ENCODE measurements at regions not wholly inside any gene's neighbourhood (a gene's known extent, or its start where the extent isn't known, plus 50 kb on each side); places are given as distances from the start of the nearest gene placed in this dataset.

DNA sequence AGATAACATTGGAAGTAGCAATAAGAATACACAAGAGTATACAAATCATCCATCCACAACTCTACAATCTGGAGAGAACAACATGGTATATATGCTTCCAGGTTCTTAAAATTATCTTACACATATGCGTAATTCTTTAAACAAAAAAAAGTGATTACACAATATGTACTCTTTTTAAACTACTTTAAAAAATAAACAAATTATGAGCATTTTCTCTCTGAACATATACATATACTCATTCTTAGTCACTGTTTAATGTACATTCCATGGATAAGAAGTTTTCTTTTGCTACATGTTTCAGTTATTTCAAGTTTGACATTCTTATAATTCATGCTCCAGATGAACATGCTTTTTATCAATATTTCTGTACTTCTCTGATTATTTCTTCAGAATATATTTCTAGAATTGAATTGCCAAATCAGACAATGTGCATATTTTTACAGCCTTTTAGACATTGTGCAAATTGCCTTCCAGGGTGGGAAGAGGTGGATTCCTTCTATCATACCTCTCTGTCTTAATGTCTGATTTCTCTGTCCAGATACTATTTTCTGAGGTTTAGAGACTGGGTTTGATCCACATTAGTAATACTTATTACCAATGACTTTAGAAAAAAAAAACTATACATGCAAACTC, 551.6 kb downstream of the METTL15 start:
- H3K27me3 ChIP-seq = no peaks in the 10 kb centered on the region
- H3K4me3 ChIP-seq = no peak overlapping the region
- no peaks in the 10 kb centered on the region for H3K4me1 ChIP-seq
- intact Hi-C loops (cut with DNase I; ENCODE audit: low total_unique reads) = no loop called here
- TF ChIP-seq POLR2AphosphoS5 (IDR thresholded peaks at IDR 0.05) (no peak), CTCF (IDR thresholded peaks at IDR 0.05) (no peak), POLR2A (IDR thresholded peaks at IDR 0.05) (no peak)
- no peaks in the 10 kb centered on the region for H3K9me3 ChIP-seq
- H3K36me3 ChIP-seq = no peaks in the 10 kb centered on the region
- no peak for DNase-seq (ENCODE audit: low spot score in 2 of 2)
- no peak overlapping the region for H3K27ac ChIP-seq

DNA sequence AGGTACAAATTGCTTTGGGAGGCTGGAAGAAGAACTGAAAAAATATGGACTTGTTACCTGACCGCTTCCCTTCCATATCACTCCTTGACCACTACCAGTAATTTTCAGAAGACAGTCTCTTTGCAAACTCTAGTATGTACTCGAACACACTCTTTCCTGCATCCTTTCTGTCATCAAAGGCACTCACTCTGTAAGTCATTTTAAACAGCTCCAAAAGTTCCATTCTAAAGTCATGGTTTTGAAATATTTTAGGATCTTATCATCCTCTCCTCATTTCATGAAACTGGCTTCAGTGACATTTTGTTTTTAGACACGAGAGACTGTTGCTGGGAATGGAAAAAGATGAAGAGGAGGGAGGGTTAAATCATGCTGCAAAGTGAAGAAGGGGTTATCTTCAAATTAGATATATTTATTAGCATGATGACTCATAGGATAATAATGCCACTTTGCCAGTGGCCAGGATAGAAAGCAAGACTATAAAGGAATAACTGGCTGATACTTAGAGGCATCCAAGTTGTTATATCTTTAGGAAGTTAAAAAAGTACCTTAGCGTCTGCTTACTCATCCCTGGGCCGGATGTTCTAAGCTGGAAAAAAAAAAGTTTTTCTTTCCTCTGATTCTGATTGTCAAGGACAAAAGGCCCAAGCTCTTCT, 549.3 kb downstream of the METTL15 start:
- intact Hi-C loops (cut with DNase I; ENCODE audit: low total_unique reads) = no loop called here
- no peak for TF ChIP-seq POLR2A (IDR thresholded peaks at IDR 0.05)
- TF ChIP-seq CTCF (IDR thresholded peaks at IDR 0.05) = no peak

GRCh38 chr11:28654191-28654590, 546.0 kb downstream of the METTL15 start:
- intact Hi-C loops (cut with DNase I; ENCODE audit: low total_unique reads) = no loop called here
- no peak for TF ChIP-seq POLR2A (IDR thresholded peaks at IDR 0.05)
- no peak for TF ChIP-seq POLR2AphosphoS5 (IDR thresholded peaks at IDR 0.05)
- no peak for TF ChIP-seq CTCF (IDR thresholded peaks at IDR 0.05)
- Histone ChIP-seq H3K36me3 (no peaks in the 10 kb centered on the region), H3K4me1 (no peaks in the 10 kb centered on the region), H3K27me3 (no peaks in the 10 kb centered on the region), H3K27ac (no peak overlapping the region), H3K4me3 (no peak overlapping the region), H3K9me3 (no peaks in the 10 kb centered on the region)
- DNase-seq (ENCODE audit: low spot score in 2 of 2) = no peak

More for the DNA sequence above, 549.3 kb downstream of the METTL15 start:
- no peak for DNase-seq (ENCODE audit: low spot score in 2 of 2)
- Histone ChIP-seq H3K4me3 (no peak overlapping the region), H3K4me1 (no peaks in the 10 kb centered on the region), H3K27me3 (no peaks in the 10 kb centered on the region), H3K27ac (no peak overlapping the region), H3K9me3 (no peaks in the 10 kb centered on the region), H3K36me3 (no peaks in the 10 kb centered on the region)

- Histone ChIP-seq H3K36me3 (no peaks in the 10 kb centered on the region), H3K27me3 (no peaks in the 10 kb centered on the region), H3K4me1 (no peaks in the 10 kb centered on the region), H3K27ac (no peak overlapping the region), H3K4me3 (no peak overlapping the region), H3K9me3 (no peaks in the 10 kb centered on the region)
- intact Hi-C loops (cut with DNase I; ENCODE audit: low total_unique reads) = no loop called here
- no peak for TF ChIP-seq POLR2AphosphoS5 (IDR thresholded peaks at IDR 0.05)
- no peak for TF ChIP-seq POLR2A (IDR thresholded peaks at IDR 0.05)
- no peak for TF ChIP-seq CTCF (IDR thresholded peaks at IDR 0.05)
- DNase-seq (ENCODE audit: low spot score in 2 of 2) = no peak
These were observed 541.7 kb downstream of the METTL15 start for GRCh38 chr11:28649922-28650321.

DNA sequence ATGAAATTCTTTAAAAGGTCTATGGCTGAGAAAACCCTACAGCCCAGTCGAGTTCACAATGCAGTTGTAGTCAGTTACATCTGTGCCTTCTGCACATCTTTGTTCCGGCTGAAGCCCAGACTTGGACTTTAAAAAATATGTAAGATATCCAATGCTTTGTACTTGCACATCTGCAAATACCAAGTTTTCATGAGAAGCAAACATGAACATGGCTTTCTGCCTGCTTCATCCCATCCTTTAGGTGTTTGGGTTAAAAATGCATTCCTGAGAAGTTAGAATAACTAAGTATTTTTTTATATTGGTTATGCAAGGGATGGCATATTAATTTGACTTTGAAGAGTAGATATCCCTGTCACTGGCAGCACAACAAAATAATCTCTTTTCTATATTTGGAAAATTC, 528.4 kb downstream of the METTL15 start:
- Histone ChIP-seq H3K4me1 (no peaks in the 10 kb centered on the region), H3K4me3 (no peak overlapping the region), H3K36me3 (no peaks in the 10 kb centered on the region), H3K27ac (no peak overlapping the region), H3K27me3 (no peaks in the 10 kb centered on the region), H3K9me3 (peaks cover 0 to under 1% of the 10 kb centered on the region in 2 donors)
- intact Hi-C loops (cut with DNase I; ENCODE audit: low total_unique reads) = no loop called here
- TF ChIP-seq POLR2A (IDR thresholded peaks at IDR 0.05) (no peak), POLR2AphosphoS5 (IDR thresholded peaks at IDR 0.05) (no peak), CTCF (IDR thresholded peaks at IDR 0.05) (no peak)
- DNase-seq (ENCODE audit: low spot score in 2 of 2) = no peak

Data from breast epithelium (tissue), 4 donors.